Endothelial cell (in vitro differentiated cells): ENCODE measurements at regions not wholly inside any gene's neighbourhood (a gene's known extent, or its start where the extent isn't known, plus 50 kb on each side); places are given as distances from the start of the nearest gene placed in this dataset.
"Not testable (repeated sequence)": the region's sequence is repeated elsewhere in the genome, so short reads cannot be mapped to it uniquely, and the experiment has no call there.

Experiments used
- DNase-seq: peaks from one replicate; pipeline ENCODE4 v3.0.0; 2021; ENCODE audit warnings: low spot score
- H3K27ac Mint-ChIP-seq: one replicate; pipeline ENCODE4 v1.8.0; 2021; ENCODE audit warnings: mixed read lengths, inconsistent platforms; ENCODE audit not compliant: unreplicated experiment
- H3K27me3 Mint-ChIP-seq: one replicate; pipeline ENCODE4 v1.8.0; 2021; ENCODE audit warnings: mild to moderate bottlenecking, moderate library complexity, mixed read lengths, inconsistent platforms; ENCODE audit not compliant: unreplicated experiment
- H3K36me3 Mint-ChIP-seq: one replicate; pipeline ENCODE4 v1.8.0; 2021; ENCODE audit warnings: mild to moderate bottlenecking, low read depth, mixed read lengths, inconsistent platforms; ENCODE audit not compliant: unreplicated experiment
- H3K4me1 Mint-ChIP-seq: one replicate; pipeline ENCODE4 v1.8.0; 2021; ENCODE audit warnings: mild to moderate bottlenecking, mixed read lengths, inconsistent platforms; ENCODE audit not compliant: unreplicated experiment
- H3K4me3 Mint-ChIP-seq: one replicate; pipeline ENCODE4 v1.8.0; 2021; ENCODE audit warnings: mild to moderate bottlenecking, mixed read lengths, inconsistent platforms; ENCODE audit not compliant: unreplicated experiment
- H3K9me3 Mint-ChIP-seq: one replicate; pipeline ENCODE4 v1.8.0; 2021; ENCODE audit warnings: mixed read lengths, inconsistent platforms; ENCODE audit not compliant: unreplicated experiment
- TF ChIP-seq, protein P1 (sequence below): fragments of 200-600 bp; sonication (generic); IDR thresholded peaks from one replicate; pipeline ENCODE4 v1.5.0; 2021; ENCODE audit warnings: antibody characterized with exemption; ENCODE audit not compliant: unreplicated experiment

DNA sequence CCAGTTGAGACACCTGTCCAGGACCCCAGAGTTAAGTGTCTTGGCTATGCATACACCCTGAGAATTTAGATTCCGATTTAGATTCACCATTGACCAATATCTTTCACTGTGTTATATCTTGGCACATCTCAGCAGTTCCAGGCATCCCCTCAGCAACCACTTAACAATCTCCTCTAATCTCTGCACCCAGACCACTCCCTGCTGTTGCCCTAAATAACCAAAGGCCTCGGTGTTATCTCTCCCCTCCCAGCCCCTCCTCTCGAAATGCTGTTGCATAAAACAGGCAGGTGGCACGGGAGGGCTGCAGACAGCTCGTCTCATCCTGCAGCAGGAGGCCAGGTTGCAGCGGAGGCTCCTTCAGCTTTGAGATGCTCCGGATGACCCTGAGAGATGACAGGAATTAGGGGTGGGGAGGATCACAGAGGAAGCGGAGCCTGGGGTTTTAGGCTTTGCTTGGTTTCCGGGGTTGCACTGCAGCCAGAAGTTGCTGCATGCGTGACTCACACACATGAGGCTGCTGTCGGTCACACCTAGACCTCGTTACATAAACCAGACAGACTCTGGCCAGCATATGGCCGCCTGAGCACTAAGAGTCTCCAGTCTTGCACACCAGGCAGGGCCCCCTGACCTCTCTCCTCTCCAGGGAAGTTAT, 210.3 kb upstream of the USP9Y start:
- TF ChIP-seq, protein P1, sequence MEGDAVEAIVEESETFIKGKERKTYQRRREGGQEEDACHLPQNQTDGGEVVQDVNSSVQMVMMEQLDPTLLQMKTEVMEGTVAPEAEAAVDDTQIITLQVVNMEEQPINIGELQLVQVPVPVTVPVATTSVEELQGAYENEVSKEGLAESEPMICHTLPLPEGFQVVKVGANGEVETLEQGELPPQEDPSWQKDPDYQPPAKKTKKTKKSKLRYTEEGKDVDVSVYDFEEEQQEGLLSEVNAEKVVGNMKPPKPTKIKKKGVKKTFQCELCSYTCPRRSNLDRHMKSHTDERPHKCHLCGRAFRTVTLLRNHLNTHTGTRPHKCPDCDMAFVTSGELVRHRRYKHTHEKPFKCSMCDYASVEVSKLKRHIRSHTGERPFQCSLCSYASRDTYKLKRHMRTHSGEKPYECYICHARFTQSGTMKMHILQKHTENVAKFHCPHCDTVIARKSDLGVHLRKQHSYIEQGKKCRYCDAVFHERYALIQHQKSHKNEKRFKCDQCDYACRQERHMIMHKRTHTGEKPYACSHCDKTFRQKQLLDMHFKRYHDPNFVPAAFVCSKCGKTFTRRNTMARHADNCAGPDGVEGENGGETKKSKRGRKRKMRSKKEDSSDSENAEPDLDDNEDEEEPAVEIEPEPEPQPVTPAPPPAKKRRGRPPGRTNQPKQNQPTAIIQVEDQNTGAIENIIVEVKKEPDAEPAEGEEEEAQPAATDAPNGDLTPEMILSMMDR, result no peak
- peaks cover 3% of the 10 kb centered on the region for H3K27me3 Mint-ChIP-seq

DNA sequence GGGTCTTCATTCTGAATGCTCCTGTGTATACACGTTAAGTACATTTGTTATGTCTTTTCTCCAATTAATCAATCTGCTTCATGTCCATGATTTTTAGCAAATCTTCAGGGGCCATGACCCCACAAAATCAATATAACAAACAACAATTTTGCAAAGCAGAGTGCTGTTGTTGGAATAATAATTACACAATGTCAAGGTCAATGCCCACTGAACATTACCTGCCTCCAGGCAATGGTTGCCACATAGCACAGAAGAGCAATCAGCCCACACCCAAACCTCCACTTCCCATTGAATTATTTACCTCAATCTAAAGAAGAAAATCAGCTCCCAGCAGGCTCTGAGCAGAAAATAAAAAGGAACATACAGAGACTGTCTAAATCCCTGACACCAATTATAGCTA, 208.8 kb upstream of the USP9Y start:
- no peaks in the 10 kb centered on the region for H3K36me3 Mint-ChIP-seq
- H3K27me3 Mint-ChIP-seq, result peaks cover 3% of the 10 kb centered on the region
- no peaks in the 10 kb centered on the region for H3K9me3 Mint-ChIP-seq
- no peak for DNase-seq
- H3K4me3 Mint-ChIP-seq, result no peak overlapping the region
- H3K4me1 Mint-ChIP-seq, result no peaks in the 10 kb centered on the region
- TF ChIP-seq, protein P1, result no peak
- no peak overlapping the region for H3K27ac Mint-ChIP-seq

More for the DNA sequence above, 210.3 kb upstream of the USP9Y start:
- H3K36me3 Mint-ChIP-seq, result no peaks in the 10 kb centered on the region
- no peak overlapping the region for H3K4me3 Mint-ChIP-seq
- no peak for DNase-seq
- no peaks in the 10 kb centered on the region for H3K9me3 Mint-ChIP-seq
- no peaks in the 10 kb centered on the region for H3K4me1 Mint-ChIP-seq
- H3K27ac Mint-ChIP-seq, result no peak overlapping the region

DNA sequence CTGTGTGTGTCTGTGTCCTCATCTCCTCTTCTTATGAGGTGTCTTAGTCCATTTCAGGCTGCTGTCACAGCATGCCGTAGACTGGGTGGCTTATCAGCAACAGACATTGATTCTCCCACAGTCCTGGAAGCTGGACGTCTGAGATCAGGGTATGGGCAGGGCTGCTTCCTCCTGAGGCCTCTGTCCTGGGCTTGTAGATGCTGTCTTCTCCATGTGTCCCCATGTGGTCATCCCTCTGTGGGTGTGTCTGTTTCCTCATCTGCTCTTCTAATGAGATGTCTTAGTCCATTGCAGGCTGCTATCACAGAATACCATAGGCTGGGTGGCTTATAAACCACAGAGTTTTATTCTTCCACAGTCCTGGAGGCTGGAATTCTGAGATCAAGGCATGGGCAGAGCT, 205.0 kb upstream of the USP9Y start:
- H3K27me3 Mint-ChIP-seq, result peaks cover 2% of the 10 kb centered on the region
- peaks cover 12% of the 10 kb centered on the region for H3K9me3 Mint-ChIP-seq
- no peak for DNase-seq
- H3K4me3 Mint-ChIP-seq, result no peak overlapping the region
- H3K4me1 Mint-ChIP-seq, result no peaks in the 10 kb centered on the region
- peaks cover 3% of the 10 kb centered on the region for H3K36me3 Mint-ChIP-seq
- TF ChIP-seq, protein P1, result no peak
- no peak overlapping the region for H3K27ac Mint-ChIP-seq

DNA sequence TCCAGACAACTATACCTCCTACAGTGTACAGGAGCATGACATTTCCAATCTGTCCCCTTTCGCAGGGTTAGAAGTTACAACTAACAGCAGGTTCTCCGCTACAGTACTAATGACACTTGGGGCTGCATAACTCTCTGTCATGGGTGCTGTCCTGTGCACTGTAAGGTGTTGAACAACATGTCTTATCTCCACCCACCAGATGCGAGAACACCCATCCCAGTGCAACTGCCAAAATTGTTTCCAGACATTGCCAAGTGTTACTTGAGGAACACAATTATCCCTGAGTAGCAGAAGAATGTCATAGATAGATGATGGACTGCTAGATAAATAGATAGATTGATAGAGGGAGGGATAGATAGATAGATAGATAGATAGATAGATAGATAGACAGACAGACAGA, 200.9 kb upstream of the USP9Y start:
- no peaks in the 10 kb centered on the region for H3K4me1 Mint-ChIP-seq
- TF ChIP-seq, protein P1, result no peak
- peaks cover 2% of the 10 kb centered on the region for H3K27me3 Mint-ChIP-seq
- no peak overlapping the region for H3K27ac Mint-ChIP-seq
- no peak overlapping the region for H3K4me3 Mint-ChIP-seq
- H3K36me3 Mint-ChIP-seq, result peaks cover 3% of the 10 kb centered on the region
- H3K9me3 Mint-ChIP-seq, result peaks cover 12% of the 10 kb centered on the region
- DNase-seq, result no peak

- not testable (repeated sequence) for DNase-seq, H3K9me3 Mint-ChIP-seq, H3K27me3 Mint-ChIP-seq, H3K4me1 Mint-ChIP-seq, H3K4me3 Mint-ChIP-seq, H3K27ac Mint-ChIP-seq, H3K36me3 Mint-ChIP-seq
Measured at GRCh38 chrY:12504028-12504427, 197.0 kb upstream of the USP9Y start.
